IMR-90 (cell line): ENCODE measurements at regions not wholly inside any gene's neighbourhood (a gene's known extent, or its start where the extent isn't known, plus 50 kb on each side); places are given as distances from the start of the nearest gene placed in this dataset.

Source experiments
- ATAC-seq: fragments of 200-7000 bp; cut with Tn5 transposase; 2 replicates; pipeline ENCODE4 v1.9.1; 2020; ENCODE audit warnings: low read depth, mild to moderate bottlenecking, moderate library complexity
- BruUV-seq: library from RNA; stranded (reverse); fragments of 400-500 nt; replicated peaks from 2 replicates; lab custom pipeline; 2021; lab: Mats Ljungman, UMichigan
- CTCF ChIA-PET: fragments of 300-600 bp; formaldehyde crosslinking; extraction: SDS; loops from one replicate; lab custom pipeline; 2021; ENCODE audit warnings: antibody characterized with exemption; lab: Yijun Ruan, JAX
- POLR2A ChIA-PET: fragments of 300-600 bp; sonication (Branson Sonifier 250); formaldehyde crosslinking; loops from one replicate; lab custom pipeline; 2022; ENCODE audit warnings: antibody characterized with exemption; ENCODE audit not compliant: unreplicated experiment; lab: Charles Lee
- DNase-seq: peaks from one replicate; pipeline ENCODE4 v3.0.0; 2013
- H2AFZ ChIP-seq: replicated peaks from 2 replicates; pipeline ENCODE3; 2013; ENCODE audit warnings: low read length, mild to moderate bottlenecking; ENCODE audit not compliant: poor library complexity
- H2AK5ac ChIP-seq: 2 replicates; pipeline ENCODE4 v1.6.1; 2013; ENCODE audit warnings: low read depth, low read length, inconsistent platforms
- H2AK9ac ChIP-seq: replicated peaks from 2 replicates; pipeline ENCODE3; 2013; ENCODE audit warnings: mild to moderate bottlenecking, low read depth, low read length, moderate library complexity; ENCODE audit not compliant: poor library complexity
- H2BK120ac ChIP-seq: 2 replicates; pipeline ENCODE4 v1.6.1; 2013; ENCODE audit warnings: low read depth, low read length, inconsistent platforms
- H2BK15ac ChIP-seq: 3 replicates; pipeline ENCODE4 v1.6.1; 2013; ENCODE audit warnings: low read depth, low read length, inconsistent platforms
- H2BK20ac ChIP-seq: 2 replicates; pipeline ENCODE4 v1.6.1; 2013; ENCODE audit warnings: low read depth, mild to moderate bottlenecking, inconsistent platforms, low read length, moderate library complexity
- H2BK5ac ChIP-seq: 2 replicates; pipeline ENCODE4 v1.6.1; 2013; ENCODE audit warnings: mild to moderate bottlenecking, low read depth, low read length, inconsistent platforms; ENCODE audit not compliant: poor library complexity, severe bottlenecking
- H3K14ac ChIP-seq: replicated peaks from 2 replicates; pipeline ENCODE4 v1.6.1; 2013; ENCODE audit warnings: low read depth, low read length, inconsistent platforms
- H3K18ac ChIP-seq: 2 replicates; pipeline ENCODE4 v1.6.1; 2013; ENCODE audit warnings: low read depth, low read length, control low read depth
- H3K23ac ChIP-seq: 2 replicates; pipeline ENCODE4 v1.6.1; 2013; ENCODE audit warnings: low read depth, low read length, inconsistent platforms
- H3K27ac ChIP-seq: 2 replicates; pipeline ENCODE4 v1.5.1; 2013; ENCODE audit warnings: mild to moderate bottlenecking, control low read depth, low read length; ENCODE audit not compliant: insufficient read depth
- H3K27me3 ChIP-seq: 2 replicates; pipeline ENCODE4 v1.6.1; 2013; ENCODE audit warnings: low read length; ENCODE audit not compliant: control insufficient read depth, insufficient read depth
- H3K36me3 ChIP-seq: 2 replicates; pipeline ENCODE4 v1.6.1; 2013; ENCODE audit warnings: low read length, mixed read lengths; ENCODE audit not compliant: control insufficient read depth, insufficient read depth
- H3K4ac ChIP-seq: 2 replicates; pipeline ENCODE4 v1.6.1; 2013; ENCODE audit warnings: low read depth, low read length, inconsistent platforms
- H3K4me1 ChIP-seq: 2 replicates; pipeline ENCODE4 v1.6.1; 2013; ENCODE audit warnings: low read length, mixed read lengths; ENCODE audit not compliant: control insufficient read depth, insufficient read depth
- H3K4me2 ChIP-seq: 2 replicates; pipeline ENCODE4 v1.6.1; 2013; ENCODE audit warnings: low read depth, mild to moderate bottlenecking, control low read depth, low read length, moderate library complexity
- H3K4me3 ChIP-seq: 2 replicates; pipeline ENCODE4 v1.5.1; 2013; ENCODE audit warnings: low read depth, mild to moderate bottlenecking, control low read depth, low read length, moderate library complexity; ENCODE audit not compliant: insufficient read depth
- H3K56ac ChIP-seq: 2 replicates; pipeline ENCODE4 v1.6.1; 2013; ENCODE audit warnings: low read length, inconsistent platforms; ENCODE audit not compliant: insufficient read depth; ENCODE audit errors: extremely low read depth
- H3K79me1 ChIP-seq, 2 experiments: 2 replicates each; pipeline ENCODE4 v1.6.1; 2013; ENCODE audit warnings: low read length in 2 of 2, inconsistent platforms in 1 of 2, low read depth in 1 of 2
- H3K9ac ChIP-seq: 2 replicates; pipeline ENCODE4 v1.6.1; 2013; ENCODE audit warnings: low read depth, low read length, control low read depth
- H3K9me1 ChIP-seq: 2 replicates; pipeline ENCODE4 v1.6.1; 2013; ENCODE audit warnings: low read length, inconsistent platforms; ENCODE audit not compliant: insufficient read depth
- H3K9me3 ChIP-seq: 2 replicates; pipeline ENCODE4 v1.6.1; 2013; ENCODE audit warnings: low read length; ENCODE audit not compliant: control insufficient read depth, insufficient read depth
- H4K20me1 ChIP-seq: 2 replicates; pipeline ENCODE4 v1.6.1; 2013; ENCODE audit warnings: low read length, inconsistent platforms; ENCODE audit not compliant: insufficient read depth
- H4K5ac ChIP-seq: 2 replicates; pipeline ENCODE4 v1.6.1; 2013; ENCODE audit warnings: mild to moderate bottlenecking, low read depth, low read length, control low read depth
- H4K8ac ChIP-seq, 2 experiments: 2 replicates each; pipeline ENCODE4 v1.6.1; 2013; ENCODE audit warnings: low read depth in 2 of 2, low read length in 2 of 2, control low read depth in 1 of 2, inconsistent platforms in 1 of 2
- H4K91ac ChIP-seq: 2 replicates; pipeline ENCODE4 v1.6.1; 2013; ENCODE audit warnings: low read depth, low read length, inconsistent platforms; ENCODE audit not compliant: insufficient read depth
- CHD1 ChIP-seq: IDR thresholded peaks from 2 replicates; pipeline ENCODE4 v1.6.1; 2012; ENCODE audit warnings: low read depth, low read length, improper control_type of control experiment
- ELK1 ChIP-seq: fragments of 150-350 bp; IDR thresholded peaks from 2 replicates; pipeline ENCODE4 v1.6.1; 2016; ENCODE audit warnings: low read depth, mild to moderate bottlenecking, low read length, moderate library complexity, borderline replicate concordance
- NFE2L2 ChIP-seq: fragments of 150-350 bp; IDR thresholded peaks from 2 replicates; pipeline ENCODE4 v1.6.1; 2016; ENCODE audit warnings: low read depth, mild to moderate bottlenecking, low read length
- WGBS, 2 experiments: methylation state at CpG; one replicate each; pipeline versions ENCODE4 v1.1.5 to v1.1.7; 2013; ENCODE audit warnings: missing lambda C conversion rate in 2 of 2; ENCODE audit not compliant: insufficient read length in 1 of 2; ENCODE audit errors: extremely low coverage in 2 of 2; 5-methylcytosine and 5-hydroxymethylcytosine counted together
- dilution Hi-C: fragments of 300-500 bp; cut with HindIII; formaldehyde crosslinking; loops from one replicate; pipeline ENCODE4 v1.14.3; 2018; ENCODE audit warnings: low sequenced_read_pairs; ENCODE audit not compliant: unreplicated experiment
- in situ Hi-C: fragments of 300-500 bp; cut with MboI; formaldehyde crosslinking; loops from 3 replicates; pipeline ENCODE4 v1.14.3; 2019; ENCODE audit warnings: low sequenced_read_pairs, inconsistent platforms, mixed read lengths
- intact Hi-C: fragments of 100-400 bp; cut with micrococcal nuclease; formaldehyde crosslinking; loops from 2 replicates; pipeline ENCODE4 v1.10.0; 2022
- TF ChIP-seq, protein P1 (sequence below): fragments of 150-350 bp; IDR thresholded peaks from 2 replicates; pipeline ENCODE4 v1.6.1; 2017; ENCODE audit warnings: mild to moderate bottlenecking, antibody characterized with exemption, low read length, low read depth

GRCh38 chr1:209227171-209227570 lies 356.3 kb upstream of the CAMK1G start:
- no peak overlapping the region for H4K91ac ChIP-seq
- no peaks in the 10 kb centered on the region for H4K20me1 ChIP-seq
- no peak overlapping the region for H3K4ac ChIP-seq
- no peaks in the 10 kb centered on the region for H3K4me1 ChIP-seq
- no peak overlapping the region for H2AK9ac ChIP-seq
- ChIA-PET POLR2A (no interaction called here), CTCF (interaction anchor here (0.7 kb wide), 1 partner anchor 22 kb away, joined by 4 read pairs; no protein-coding TSS in a partner anchor)
- in situ Hi-C loops = no loop called here
- dilution Hi-C loops = no loop called here
- WGBS, 2 experiments = no CpG with 5 or more reads among the region's 6 CpGs
- no peak overlapping the region for H2AFZ ChIP-seq
- H4K5ac ChIP-seq = no peak overlapping the region
- no peak overlapping the region for H2BK5ac ChIP-seq
- no peak overlapping the region for H2BK120ac ChIP-seq
- H3K18ac ChIP-seq = no peak overlapping the region
- no peak overlapping the region for H2BK15ac ChIP-seq
- ATAC-seq (no peak), DNase-seq (no peak)
- H4K8ac ChIP-seq = no peak overlapping the region
- H3K27me3 ChIP-seq = no peaks in the 10 kb centered on the region
- H3K4me2 ChIP-seq = no peak overlapping the region
- TF ChIP-seq CHD1 (no peak), ELK1 (no peak), NFE2L2 (no peak)
- TF ChIP-seq, protein P1, sequence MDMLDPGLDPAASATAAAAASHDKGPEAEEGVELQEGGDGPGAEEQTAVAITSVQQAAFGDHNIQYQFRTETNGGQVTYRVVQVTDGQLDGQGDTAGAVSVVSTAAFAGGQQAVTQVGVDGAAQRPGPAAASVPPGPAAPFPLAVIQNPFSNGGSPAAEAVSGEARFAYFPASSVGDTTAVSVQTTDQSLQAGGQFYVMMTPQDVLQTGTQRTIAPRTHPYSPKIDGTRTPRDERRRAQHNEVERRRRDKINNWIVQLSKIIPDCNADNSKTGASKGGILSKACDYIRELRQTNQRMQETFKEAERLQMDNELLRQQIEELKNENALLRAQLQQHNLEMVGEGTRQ = no peak
- intact Hi-C loops = no loop called here
- no peak overlapping the region for H2AK5ac ChIP-seq
- no peak overlapping the region for H3K4me3 ChIP-seq
- no peaks in the 10 kb centered on the region for H3K79me1 ChIP-seq
- BruUV-seq = no TSS peak
- no peak overlapping the region for H3K9ac ChIP-seq
- no peak overlapping the region for H3K23ac ChIP-seq
- peaks cover 1% of the 10 kb centered on the region; the same call in 1 of the 2 replicates for H3K9me3 ChIP-seq
- no peak overlapping the region for H3K14ac ChIP-seq
- H3K9me1 ChIP-seq = no peaks in the 10 kb centered on the region
- H3K56ac ChIP-seq = no peak overlapping the region
- no peaks in the 10 kb centered on the region for H3K36me3 ChIP-seq
- H3K27ac ChIP-seq = no peak overlapping the region
- H2BK20ac ChIP-seq = no peak overlapping the region
